PFSK-1 (cell line): ENCODE measurements at regions not wholly inside any gene's neighbourhood (a gene's known extent, or its start where the extent isn't known, plus 50 kb on each side); places are given as distances from the start of the nearest gene placed in this dataset.

ENCODE experiments used
- FOXP2 ChIP-seq: optimal IDR thresholded peaks from 2 replicates; pipeline ENCODE3; 2011; ENCODE audit warnings: borderline replicate concordance, control low read depth, inconsistent platforms; ENCODE audit not compliant: insufficient read depth; ENCODE audit errors: extremely low read length, extremely low read depth
- POLR2AphosphoS5 ChIP-seq: IDR thresholded peaks from 2 replicates; pipeline ENCODE4 v1.6.1; 2012; ENCODE audit warnings: low read depth, mild to moderate bottlenecking, control low read depth, low read length, moderate library complexity
- REST ChIP-seq, 2 experiments: IDR thresholded peaks; 2 replicates each; pipeline versions ENCODE4 v1.6.1 to v1.8.0; 2011 to 2012; ENCODE audit warnings: low read depth in 2 of 2, low read length in 2 of 2, control low read depth in 1 of 2, inconsistent platforms in 1 of 2, mild to moderate bottlenecking in 1 of 2, moderate library complexity in 1 of 2; ENCODE audit not compliant: insufficient read depth in 1 of 2
- SIN3A ChIP-seq: IDR thresholded peaks from 2 replicates; pipeline ENCODE4 v1.6.1; 2012; ENCODE audit warnings: mild to moderate bottlenecking, low read length, moderate library complexity, borderline replicate concordance; ENCODE audit not compliant: insufficient read depth
- TAF1 ChIP-seq: IDR thresholded peaks from 2 replicates; pipeline ENCODE4 v1.6.1; 2012; ENCODE audit warnings: low read length, control low read depth, borderline replicate concordance; ENCODE audit not compliant: insufficient read depth

GRCh38 chr12:110992909-110993308 is 72.5 kb upstream of the MYL2 start:
- no peak for TF ChIP-seq REST (IDR thresholded peaks at IDR 0.05; ENCODE audit: insufficient read depth in 1 of 2, low read depth in 2 of 2, low read length in 2 of 2)
- no peak for TF ChIP-seq POLR2AphosphoS5
- TF ChIP-seq SIN3A = no peak
- TF ChIP-seq FOXP2 = no peak
- no peak for TF ChIP-seq TAF1

GRCh38 chr12:110983811-110984210 is 63.4 kb upstream of the MYL2 start:
- TF ChIP-seq POLR2AphosphoS5 = no peak

GRCh38 chr12:110972866-110973265 is 52.5 kb upstream of the MYL2 start:
- TF ChIP-seq TAF1 (no peak), POLR2AphosphoS5 (no peak), SIN3A (no peak), REST (IDR thresholded peaks at IDR 0.05; ENCODE audit: insufficient read depth in 1 of 2, low read depth in 2 of 2, low read length in 2 of 2) (no peak), FOXP2 (no peak)

GRCh38 chr12:110971936-110972335 is 51.6 kb upstream of the MYL2 start:
- no peak for TF ChIP-seq FOXP2
- TF ChIP-seq REST (IDR thresholded peaks at IDR 0.05; ENCODE audit: insufficient read depth in 1 of 2, low read depth in 2 of 2, low read length in 2 of 2) = no peak
- no peak for TF ChIP-seq TAF1
- TF ChIP-seq SIN3A = no peak
- TF ChIP-seq POLR2AphosphoS5 = no peak

GRCh38 chr12:110971189-110971920 is 51.0 kb upstream of the MYL2 start:
- TF ChIP-seq REST (IDR thresholded peaks at IDR 0.05; ENCODE audit: insufficient read depth in 1 of 2, low read depth in 2 of 2, low read length in 2 of 2) = no peak
- no peak for TF ChIP-seq POLR2AphosphoS5
- no peak for TF ChIP-seq SIN3A
- TF ChIP-seq FOXP2 = no peak
- no peak for TF ChIP-seq TAF1
